ENCODE measurements at regions not wholly inside any gene's neighbourhood (a gene's known extent, or its start where the extent isn't known, plus 50 kb on each side); places are given as distances from the start of the nearest gene placed in this dataset.

DNA sequence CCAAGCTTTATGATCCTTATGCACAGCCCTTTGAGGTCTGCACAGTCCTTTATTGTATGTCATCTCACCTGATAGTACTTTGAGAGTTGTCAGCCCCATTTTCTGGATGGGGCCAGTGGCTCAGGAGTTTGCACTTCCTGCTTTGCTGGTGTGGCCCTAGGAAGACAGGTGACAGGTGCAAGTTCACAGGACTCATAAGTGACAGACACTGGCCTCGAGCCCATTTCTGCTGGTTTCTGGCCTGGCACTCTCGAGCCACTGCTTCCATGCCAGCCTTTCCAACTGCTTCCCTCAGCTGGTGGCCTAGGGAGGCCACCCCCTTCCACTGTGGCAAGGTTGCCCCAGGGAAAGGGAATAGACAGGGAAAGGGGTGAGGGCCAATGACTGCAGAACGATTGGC, 84.4 kb upstream of the CCL1 start:
- H3K9ac ChIP-seq (ENCODE audit: low read length) = no peak overlapping the region
- no peaks in the 10 kb centered on the region for H3K9me3 ChIP-seq (ENCODE audit: insufficient read depth, low read depth, low read length)
- DNase-seq (ENCODE audit: low read depth) (no peak), FAIRE-seq (no peak)
- H3K9me3 Mint-ChIP-seq (ENCODE audit: unreplicated experiment) = no peaks in the 10 kb centered on the region
- H3K27me3 ChIP-seq (ENCODE audit: insufficient read depth, low read length) = no peaks in the 10 kb centered on the region
- H3K4me1 ChIP-seq (ENCODE audit: insufficient read depth, low read length) = no peaks in the 10 kb centered on the region
- H3K4me3 Mint-ChIP-seq (ENCODE audit: unreplicated experiment) = no peak overlapping the region
- H3K79me2 ChIP-seq (ENCODE audit: insufficient read depth, low read length) = no peaks in the 10 kb centered on the region
- H3K27me3 Mint-ChIP-seq (ENCODE audit: low read depth, unreplicated experiment) = peaks cover 53% of the 10 kb centered on the region
- no peak overlapping the region for H3K27ac ChIP-seq (ENCODE audit: low read depth, low read length)
- no peaks in the 10 kb centered on the region for H3K36me3 Mint-ChIP-seq (ENCODE audit: low read depth, unreplicated experiment)
- H4K20me1 ChIP-seq (ENCODE audit: insufficient read depth, low read length) = no peaks in the 10 kb centered on the region
- TF ChIP-seq, protein P1, sequence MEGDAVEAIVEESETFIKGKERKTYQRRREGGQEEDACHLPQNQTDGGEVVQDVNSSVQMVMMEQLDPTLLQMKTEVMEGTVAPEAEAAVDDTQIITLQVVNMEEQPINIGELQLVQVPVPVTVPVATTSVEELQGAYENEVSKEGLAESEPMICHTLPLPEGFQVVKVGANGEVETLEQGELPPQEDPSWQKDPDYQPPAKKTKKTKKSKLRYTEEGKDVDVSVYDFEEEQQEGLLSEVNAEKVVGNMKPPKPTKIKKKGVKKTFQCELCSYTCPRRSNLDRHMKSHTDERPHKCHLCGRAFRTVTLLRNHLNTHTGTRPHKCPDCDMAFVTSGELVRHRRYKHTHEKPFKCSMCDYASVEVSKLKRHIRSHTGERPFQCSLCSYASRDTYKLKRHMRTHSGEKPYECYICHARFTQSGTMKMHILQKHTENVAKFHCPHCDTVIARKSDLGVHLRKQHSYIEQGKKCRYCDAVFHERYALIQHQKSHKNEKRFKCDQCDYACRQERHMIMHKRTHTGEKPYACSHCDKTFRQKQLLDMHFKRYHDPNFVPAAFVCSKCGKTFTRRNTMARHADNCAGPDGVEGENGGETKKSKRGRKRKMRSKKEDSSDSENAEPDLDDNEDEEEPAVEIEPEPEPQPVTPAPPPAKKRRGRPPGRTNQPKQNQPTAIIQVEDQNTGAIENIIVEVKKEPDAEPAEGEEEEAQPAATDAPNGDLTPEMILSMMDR (IDR thresholded peaks at IDR 0.05; ENCODE audit: insufficient read depth, low read depth, low read length) = no peak
- TF ChIP-seq EZH2 (IDR thresholded peaks at IDR 0.05; ENCODE audit: insufficient read depth, low read length) = no peak
- no peak overlapping the region for H3K4me2 ChIP-seq (ENCODE audit: low read length)
- no peak overlapping the region for H2AFZ ChIP-seq (ENCODE audit: low read depth, low read length)
- H3K36me3 ChIP-seq (ENCODE audit: insufficient read depth, low read length) = no peaks in the 10 kb centered on the region
- H3K4me3 ChIP-seq (ENCODE audit: insufficient read depth, low read depth, low read length) = no peak overlapping the region
- H3K27ac Mint-ChIP-seq (ENCODE audit: unreplicated experiment) = no peak overlapping the region
- H3K4me1 Mint-ChIP-seq (ENCODE audit: low read depth, unreplicated experiment) = no peaks in the 10 kb centered on the region

GRCh38 chr17:34445101-34445500, 82.1 kb upstream of the CCL1 start:
- H3K27ac Mint-ChIP-seq (ENCODE audit: unreplicated experiment) = no peak overlapping the region

More at GRCh38 chr17:34445101-34445500, 82.1 kb upstream of the CCL1 start:
- H3K4me3 Mint-ChIP-seq (ENCODE audit: unreplicated experiment) = no peak overlapping the region
- Histone ChIP-seq H3K27ac (ENCODE audit: low read depth, low read length) (no peak overlapping the region), H3K9me3 (ENCODE audit: insufficient read depth, low read depth, low read length) (no peaks in the 10 kb centered on the region), H3K27me3 (ENCODE audit: insufficient read depth, low read length) (no peaks in the 10 kb centered on the region), H3K4me1 (ENCODE audit: insufficient read depth, low read length) (no peaks in the 10 kb centered on the region), H3K4me3 (ENCODE audit: insufficient read depth, low read depth, low read length) (no peak overlapping the region), H3K36me3 (ENCODE audit: insufficient read depth, low read length) (no peaks in the 10 kb centered on the region), H2AFZ (ENCODE audit: low read depth, low read length) (no peak overlapping the region), H3K4me2 (ENCODE audit: low read length) (no peak overlapping the region), H3K9ac (ENCODE audit: low read length) (no peak overlapping the region), H4K20me1 (ENCODE audit: insufficient read depth, low read length) (no peaks in the 10 kb centered on the region), H3K79me2 (ENCODE audit: insufficient read depth, low read length) (no peaks in the 10 kb centered on the region)
- FAIRE-seq = no peak
- TF ChIP-seq, protein P1 (IDR thresholded peaks at IDR 0.05; ENCODE audit: insufficient read depth, low read depth, low read length) = no peak
- TF ChIP-seq EZH2 (IDR thresholded peaks at IDR 0.05; ENCODE audit: insufficient read depth, low read length) = no peak
- H3K36me3 Mint-ChIP-seq (ENCODE audit: low read depth, unreplicated experiment) = no peaks in the 10 kb centered on the region
- no peaks in the 10 kb centered on the region for H3K4me1 Mint-ChIP-seq (ENCODE audit: low read depth, unreplicated experiment)
- peaks cover 67% of the 10 kb centered on the region for H3K27me3 Mint-ChIP-seq (ENCODE audit: low read depth, unreplicated experiment)
- H3K9me3 Mint-ChIP-seq (ENCODE audit: unreplicated experiment) = no peaks in the 10 kb centered on the region
- no peak for DNase-seq (ENCODE audit: low read depth)
